H9 (cell line): ENCODE measurements at regions not wholly inside any gene's neighbourhood (a gene's known extent, or its start where the extent isn't known, plus 50 kb on each side); places are given as distances from the start of the nearest gene placed in this dataset.

ENCODE experiments used
- DNase-seq: peaks from one replicate; pipeline ENCODE4 v3.0.0-alpha.2; 2017
- H2AFZ ChIP-seq: one replicate; pipeline ENCODE4 v1.6.1; 2013; ENCODE audit warnings: mild to moderate bottlenecking, low read length, control low read depth, moderate library complexity
- H2AK5ac ChIP-seq: 2 replicates; pipeline ENCODE4 v1.6.1; 2013; ENCODE audit warnings: low read length, control low read depth, mixed read lengths; ENCODE audit not compliant: insufficient read length
- H2BK120ac ChIP-seq: one replicate; pipeline ENCODE4 v1.6.1; 2013; ENCODE audit warnings: low read depth, mild to moderate bottlenecking, low read length, control low read depth, inconsistent platforms; ENCODE audit not compliant: poor library complexity, severe bottlenecking
- H2BK12ac ChIP-seq: 2 replicates; pipeline ENCODE4 v1.6.1; 2013; ENCODE audit warnings: low read length, control low read depth, mixed read lengths, low read depth; ENCODE audit not compliant: insufficient read length
- H2BK15ac ChIP-seq: 2 replicates; pipeline ENCODE4 v1.6.1; 2013; ENCODE audit warnings: low read depth, low read length, control low read depth
- H2BK20ac ChIP-seq: one replicate; pipeline ENCODE4 v1.6.1; 2013; ENCODE audit warnings: low read depth, mild to moderate bottlenecking, low read length, control low read depth, inconsistent platforms; ENCODE audit not compliant: poor library complexity, severe bottlenecking
- H2BK5ac ChIP-seq: 2 replicates; pipeline ENCODE4 v1.6.1; 2013; ENCODE audit warnings: low read length, control low read depth, mixed read lengths; ENCODE audit not compliant: insufficient read length
- H3K14ac ChIP-seq: 2 replicates; pipeline ENCODE4 v1.6.1; 2013; ENCODE audit warnings: low read length, control low read depth; ENCODE audit not compliant: insufficient read depth
- H3K18ac ChIP-seq: 2 replicates; pipeline ENCODE4 v1.6.1; 2013; ENCODE audit warnings: low read depth, mild to moderate bottlenecking, mixed read lengths, low read length, control low read depth; ENCODE audit not compliant: insufficient read length
- H3K23ac ChIP-seq: 2 replicates; pipeline ENCODE4 v1.6.1; 2013; ENCODE audit warnings: low read length, control low read depth, mixed read lengths, low read depth; ENCODE audit not compliant: insufficient read length
- H3K23me2 ChIP-seq: 2 replicates; pipeline ENCODE4 v1.6.1; 2013; ENCODE audit warnings: low read depth, mild to moderate bottlenecking, mixed read lengths, low read length, control low read depth; ENCODE audit not compliant: insufficient read length, poor library complexity, severe bottlenecking
- H3K27ac ChIP-seq: 2 replicates; pipeline ENCODE4 v1.5.1; 2013; ENCODE audit warnings: low read length, control low read depth, mixed read lengths, low read depth; ENCODE audit not compliant: insufficient read length
- H3K27me3 ChIP-seq: 2 replicates; pipeline ENCODE4 v1.6.1; 2013; ENCODE audit warnings: low read length, control low read depth, inconsistent platforms; ENCODE audit not compliant: insufficient read depth
- H3K4ac ChIP-seq: 2 replicates; pipeline ENCODE4 v1.6.1; 2013; ENCODE audit warnings: low read depth, mild to moderate bottlenecking, control low read depth, inconsistent platforms, low read length, moderate library complexity
- H3K4me1 ChIP-seq: 2 replicates; pipeline ENCODE4 v1.6.1; 2013; ENCODE audit warnings: low read length, control low read depth, inconsistent platforms; ENCODE audit not compliant: insufficient read depth
- H3K4me2 ChIP-seq: 2 replicates; pipeline ENCODE4 v1.6.1; 2013; ENCODE audit warnings: low read length, control low read depth, mixed read lengths; ENCODE audit not compliant: insufficient read length, insufficient read depth
- H3K56ac ChIP-seq: 2 replicates; pipeline ENCODE4 v1.6.1; 2013; ENCODE audit warnings: low read depth, mild to moderate bottlenecking, mixed read lengths, low read length, control low read depth; ENCODE audit not compliant: insufficient read length
- H3K79me1 ChIP-seq: 2 replicates; pipeline ENCODE4 v1.6.1; 2013; ENCODE audit warnings: low read depth, mild to moderate bottlenecking, moderate library complexity, low read length, control low read depth, inconsistent platforms; ENCODE audit not compliant: insufficient read depth, poor library complexity, severe bottlenecking
- H3K79me2 ChIP-seq: 2 replicates; pipeline ENCODE4 v1.6.1; 2013; ENCODE audit warnings: low read length, control low read depth, inconsistent platforms; ENCODE audit not compliant: insufficient read depth
- H3K9ac ChIP-seq: 2 replicates; pipeline ENCODE4 v1.6.1; 2013; ENCODE audit warnings: low read length, control low read depth, mixed read lengths; ENCODE audit not compliant: insufficient read length; ENCODE audit errors: extremely low read depth
- H3K9me3 ChIP-seq: one replicate; pipeline ENCODE4 v1.6.1; 2013; ENCODE audit warnings: low read depth, low read length, inconsistent platforms; ENCODE audit not compliant: control insufficient read depth
- H3T11ph ChIP-seq: one replicate; pipeline ENCODE4 v1.6.1; 2013; ENCODE audit warnings: mild to moderate bottlenecking, low read length, control low read depth, inconsistent platforms
- H4K20me1 ChIP-seq: one replicate; pipeline ENCODE4 v1.6.1; 2013; ENCODE audit not compliant: control insufficient read depth, insufficient read length, insufficient read depth
- H4K5ac ChIP-seq: 2 replicates; pipeline ENCODE4 v1.6.1; 2013; ENCODE audit warnings: low read depth, mild to moderate bottlenecking, mixed read lengths, low read length, control low read depth; ENCODE audit not compliant: insufficient read length
- H4K8ac ChIP-seq: replicated peaks from 2 replicates; pipeline ENCODE4 v1.6.1; 2013; ENCODE audit warnings: low read length, control low read depth, mixed read lengths, low read depth; ENCODE audit not compliant: insufficient read length
- H4K91ac ChIP-seq: 2 replicates; pipeline ENCODE4 v1.6.1; 2013; ENCODE audit warnings: low read depth, mild to moderate bottlenecking, moderate library complexity, mixed read lengths, low read length, control low read depth; ENCODE audit not compliant: insufficient read length
- H3K27ac Mint-ChIP-seq, 3 experiments: 2 replicates in 2 of 3; 3 replicates in 1 of 3; pipeline ENCODE4 v1.8.0; 2020 to 2021; ENCODE audit warnings: mixed read lengths in 3 of 3, mild to moderate bottlenecking in 1 of 3, moderate library complexity in 1 of 3
- H3K27me3 Mint-ChIP-seq: 2 replicates; pipeline ENCODE4 v1.8.0; 2021; ENCODE audit warnings: low read depth, mild to moderate bottlenecking, moderate library complexity, mixed read lengths
- H3K36me3 Mint-ChIP-seq, 3 experiments: 2 replicates in 2 of 3; 3 replicates in 1 of 3; pipeline ENCODE4 v1.8.0; 2020 to 2021; ENCODE audit warnings: low read depth in 3 of 3, mixed read lengths in 3 of 3; ENCODE audit not compliant: insufficient read depth in 1 of 3
- H3K4me1 Mint-ChIP-seq, 2 experiments: 2 replicates each; pipeline ENCODE4 v1.8.0; 2020; ENCODE audit warnings: mixed read lengths in 2 of 2
- H3K4me3 Mint-ChIP-seq, 2 experiments: 2 replicates in 1 of 2; 3 replicates in 1 of 2; pipeline ENCODE4 v1.8.0; 2020 to 2021; ENCODE audit warnings: mild to moderate bottlenecking in 2 of 2, mixed read lengths in 2 of 2, moderate library complexity in 1 of 2
- H3K9me3 Mint-ChIP-seq, 2 experiments: 2 replicates in 1 of 2; 3 replicates in 1 of 2; pipeline ENCODE4 v1.8.0; 2020; ENCODE audit warnings: mild to moderate bottlenecking in 2 of 2, mixed read lengths in 2 of 2, moderate library complexity in 1 of 2
- WGBS: extraction: QIAGEN DNeasy Blood & Tissue Kit; methylation state at CpG from one replicate; pipeline ENCODE4 v1.1.7; 2013; ENCODE audit warnings: missing lambda C conversion rate, low lambda C conversion rate, mixed read lengths; ENCODE audit not compliant: insufficient read length; ENCODE audit errors: extremely low coverage; 5-methylcytosine and 5-hydroxymethylcytosine counted together
- TF ChIP-seq, protein P1 (sequence below): fragments of 200-600 bp; sonication (generic); conservative IDR thresholded peaks from 3 replicates; pipeline ENCODE4 v1.8.0; 2021; ENCODE audit warnings: antibody characterized with exemption, mild to moderate bottlenecking

DNA sequence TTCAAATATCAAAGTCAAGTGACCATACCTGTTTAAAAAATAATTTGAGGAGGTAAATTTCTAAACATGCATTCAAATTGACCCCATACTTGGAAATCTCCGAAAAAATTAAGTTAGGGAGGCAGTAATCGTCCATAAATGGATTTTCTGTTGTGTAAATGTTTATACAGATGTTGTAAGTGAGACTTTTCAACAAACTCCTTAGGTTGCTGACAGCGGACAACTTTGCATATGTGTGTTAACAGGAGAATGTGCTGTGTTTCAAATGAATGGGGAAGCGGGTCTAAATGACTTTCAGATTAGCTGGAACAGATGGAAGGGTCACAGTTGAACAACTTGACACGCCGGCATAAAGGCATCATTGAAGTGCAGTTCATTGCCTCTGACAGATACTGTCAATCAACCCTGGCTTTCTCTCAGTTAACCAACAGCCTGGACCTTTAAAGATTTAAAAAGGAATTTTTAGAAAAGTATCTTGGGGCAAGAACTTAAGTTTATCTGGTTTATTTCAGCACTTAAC is 98.2 kb upstream of the DBX1 start:
- Mint-ChIP-seq H3K4me1 (peaks cover 0 to 4% of the 10 kb centered on the region in 2 experiments; a peak in 1 of 4 replicates), H3K36me3 (no peaks in the 10 kb centered on the region), H3K27ac (no peak overlapping the region), H3K9me3 (no peaks in the 10 kb centered on the region), H3K27me3 (peaks cover 3% of the 10 kb centered on the region), H3K4me3 (no peak overlapping the region)
- H3K27ac ChIP-seq: no peak overlapping the region
- no peak overlapping the region for H4K5ac ChIP-seq
- TF ChIP-seq, protein P1, sequence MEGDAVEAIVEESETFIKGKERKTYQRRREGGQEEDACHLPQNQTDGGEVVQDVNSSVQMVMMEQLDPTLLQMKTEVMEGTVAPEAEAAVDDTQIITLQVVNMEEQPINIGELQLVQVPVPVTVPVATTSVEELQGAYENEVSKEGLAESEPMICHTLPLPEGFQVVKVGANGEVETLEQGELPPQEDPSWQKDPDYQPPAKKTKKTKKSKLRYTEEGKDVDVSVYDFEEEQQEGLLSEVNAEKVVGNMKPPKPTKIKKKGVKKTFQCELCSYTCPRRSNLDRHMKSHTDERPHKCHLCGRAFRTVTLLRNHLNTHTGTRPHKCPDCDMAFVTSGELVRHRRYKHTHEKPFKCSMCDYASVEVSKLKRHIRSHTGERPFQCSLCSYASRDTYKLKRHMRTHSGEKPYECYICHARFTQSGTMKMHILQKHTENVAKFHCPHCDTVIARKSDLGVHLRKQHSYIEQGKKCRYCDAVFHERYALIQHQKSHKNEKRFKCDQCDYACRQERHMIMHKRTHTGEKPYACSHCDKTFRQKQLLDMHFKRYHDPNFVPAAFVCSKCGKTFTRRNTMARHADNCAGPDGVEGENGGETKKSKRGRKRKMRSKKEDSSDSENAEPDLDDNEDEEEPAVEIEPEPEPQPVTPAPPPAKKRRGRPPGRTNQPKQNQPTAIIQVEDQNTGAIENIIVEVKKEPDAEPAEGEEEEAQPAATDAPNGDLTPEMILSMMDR: no peak
- no peak overlapping the region for H3K4ac ChIP-seq
- H2BK5ac ChIP-seq: no peak overlapping the region
- no peak overlapping the region for H3K9ac ChIP-seq
- H4K20me1 ChIP-seq: no peaks in the 10 kb centered on the region
- no peak overlapping the region for H3K56ac ChIP-seq
- H2BK20ac ChIP-seq: no peak overlapping the region
- WGBS: no CpG with 5 or more reads among the region's 6 CpGs
- H2BK120ac ChIP-seq: no peak overlapping the region
- H3K18ac ChIP-seq: no peak overlapping the region
- H3K23me2 ChIP-seq: no peaks in the 10 kb centered on the region
- H3K4me2 ChIP-seq: no peak overlapping the region
- no peak for DNase-seq
- H3T11ph ChIP-seq: no peak overlapping the region
- H3K79me2 ChIP-seq: no peaks in the 10 kb centered on the region
- H3K4me1 ChIP-seq: no peaks in the 10 kb centered on the region
- H4K91ac ChIP-seq: no peak overlapping the region
- no peak overlapping the region for H3K14ac ChIP-seq
- no peak overlapping the region for H2BK12ac ChIP-seq
- H3K23ac ChIP-seq: no peak overlapping the region
- H3K79me1 ChIP-seq: no peaks in the 10 kb centered on the region
- H3K27me3 ChIP-seq: no peaks in the 10 kb centered on the region
- no peak overlapping the region for H4K8ac ChIP-seq
- no peak overlapping the region for H2AFZ ChIP-seq
- H2AK5ac ChIP-seq: no peak overlapping the region
- no peaks in the 10 kb centered on the region for H3K9me3 ChIP-seq
- no peak overlapping the region for H2BK15ac ChIP-seq
